Heart right ventricle (tissue), 16 donors: ENCODE measurements at regions not wholly inside any gene's neighbourhood (a gene's known extent, or its start where the extent isn't known, plus 50 kb on each side); places are given as distances from the start of the nearest gene placed in this dataset.

Experiments
- ATAC-seq, 8 donors: fragments of 200-7000 bp; cut with Tn5 transposase; one replicate each; pipeline ENCODE4 v1.9.1; 2020; ENCODE audit warnings: mild to moderate bottlenecking in 8 of 8, moderate library complexity in 8 of 8, moderate number of reproducible peaks in 1 of 8
- DNase-seq, 2 donors: peaks; one replicate each; pipeline ENCODE4 v3.0.0-alpha.2; 2020
- H3K27ac ChIP-seq, 10 donors: fragments of 200-600 bp; sonication (generic) in 2 of 10; one replicate each; pipeline versions ENCODE4 v1.5.0 to v1.8.0; 2020 to 2022; ENCODE audit warnings: mild to moderate bottlenecking in 3 of 10
- H3K27me3 ChIP-seq, 7 donors: fragments of 200-600 bp; one replicate each; pipeline ENCODE4 v1.8.0; 2021 to 2022; ENCODE audit warnings: mild to moderate bottlenecking in 2 of 7
- H3K36me3 ChIP-seq, 9 donors: fragments of 200-600 bp; sonication (generic) in 1 of 9; one replicate each; pipeline versions ENCODE4 v1.5.0 to v1.8.0; 2020 to 2022; ENCODE audit warnings: mild to moderate bottlenecking in 2 of 9
- H3K4me1 ChIP-seq, 9 donors: fragments of 200-600 bp; sonication (generic) in 1 of 9; one replicate each; pipeline versions ENCODE4 v1.5.0 to v1.8.0; 2020 to 2022; ENCODE audit warnings: mild to moderate bottlenecking in 4 of 9
- H3K4me3 ChIP-seq, 10 donors: fragments of 200-600 bp; sonication (generic) in 2 of 10; one replicate each; pipeline versions ENCODE4 v1.5.0 to v1.8.0; 2020 to 2022; ENCODE audit warnings: mild to moderate bottlenecking in 7 of 10, moderate library complexity in 2 of 10
- H3K9me3 ChIP-seq, 11 donors: fragments of 200-600 bp in 10 of 11; sonication (generic) in 2 of 11; one replicate each; pipeline versions ENCODE4 v1.5.0 to v1.8.0; 2013 to 2022; ENCODE audit warnings: mild to moderate bottlenecking in 2 of 11, control low read depth in 1 of 11, moderate library complexity in 1 of 11
- CTCF ChIP-seq, 9 donors: fragments of 200-600 bp; sonication (generic) in 2 of 9; IDR thresholded peaks; one replicate each; pipeline versions ENCODE4 v1.5.0 to v1.8.0; 2021 to 2022; ENCODE audit warnings: antibody characterized with exemption in 9 of 9, mild to moderate bottlenecking in 5 of 9, moderate library complexity in 1 of 9
- WGBS, 2 donors: extraction: QIAGEN DNeasy Blood & Tissue Kit; methylation state at CpG; one replicate each; pipeline ENCODE4 v1.1.7; 2013; ENCODE audit warnings: inconsistent platforms in 1 of 2; 5-methylcytosine and 5-hydroxymethylcytosine counted together
- intact Hi-C, 10 donors: fragments of 100-400 bp; cut with DNase I; formaldehyde crosslinking; loops; one replicate each; pipeline versions ENCODE4 v1.11.1 to v1.14.2; 2022
- donor health status: Arrhythmogenic right ventricular cardiomyopathy.
- donor health status: ischemic (EF 13 %, LVEDD 7.1; RV severe dilation, severe dysfunction).
- donor health status: healthy with polysubstance abuse.
- donor health status: DM: no; HTN: yes; CAD: no.
- donor health status: DM: no; HTN: no; CAD: no.
- donor health status: ischemic (EF 25% LVEDD 6.9; RV normal size, moderate dysfunction).
- donor health status: ischemic (EF 25% LVEDD 5.7; RV mildly dilated, moderate dysfunction).
- donor health status: healthy.
- donor health status: DM: yes; HTN: yes; CAD: no.
- donor health status: Ischemic cardiomyopathy.
- donor health status: ischemic (EF 35%, LVEDD 5.7; RV mildly dilated, moderate dysfunction).
- donor health status: nonischemic (EF 11% LVEDD 7.7; RV severe dilation, severe dysfunction).
- donor health status: DM: yes; HTN: yes; CAD: no.
- donor health status: PGD.
- donor health status: ischemic (EF 29% LVEDD 5.4; RV normal size, mild dysfunction).
- donor health status: nonischemic (EF 23%, LVEDD 6.1; RV moderate dilation, normal function).

GRCh38 chr3:103057487-103057886 lies 622.7 kb downstream of the ZPLD1 start:
- Histone ChIP-seq H3K4me3 (no peak overlapping the region), H3K27me3 (no peaks in the 10 kb centered on the region), H3K4me1 (no peaks in the 10 kb centered on the region), H3K9me3 (no peaks in the 10 kb centered on the region), H3K36me3 (no peaks in the 10 kb centered on the region), H3K27ac (no peak overlapping the region)
- ATAC-seq (no peak), DNase-seq (no peak)
- no peak for TF ChIP-seq CTCF (IDR thresholded peaks at IDR 0.05)
- intact Hi-C loops, result no loop called here

- Histone ChIP-seq H3K4me3 (no peak overlapping the region), H3K36me3 (no peaks in the 10 kb centered on the region), H3K4me1 (no peaks in the 10 kb centered on the region), H3K9me3 (no peaks in the 10 kb centered on the region), H3K27me3 (no peaks in the 10 kb centered on the region), H3K27ac (no peak overlapping the region)
- intact Hi-C loops, result no loop called here
- no peak for ATAC-seq
- WGBS, 2 donors, result 75 to 84% methylated on average over 2 of the region's 2 CpGs
- no peak for DNase-seq
- no peak for TF ChIP-seq CTCF (IDR thresholded peaks at IDR 0.05)
These were observed 624.6 kb downstream of the ZPLD1 start for GRCh38 chr3:103059432-103059831.

GRCh38 chr3:103060242-103060641 lies 625.4 kb downstream of the ZPLD1 start:
- no peak overlapping the region for H3K27ac ChIP-seq
- no peaks in the 10 kb centered on the region for H3K27me3 ChIP-seq
- no peaks in the 10 kb centered on the region for H3K4me1 ChIP-seq
- no peak overlapping the region for H3K4me3 ChIP-seq
- 85 to 89% methylated on average over 3 of the region's 3 CpGs for WGBS, 2 donors
- no peak for DNase-seq
- H3K36me3 ChIP-seq, result no peaks in the 10 kb centered on the region
- intact Hi-C loops, result no loop called here
- no peak for TF ChIP-seq CTCF (IDR thresholded peaks at IDR 0.05)
- no peaks in the 10 kb centered on the region for H3K9me3 ChIP-seq
- ATAC-seq, result no peak

GRCh38 chr3:103067963-103068362 lies 633.1 kb downstream of the ZPLD1 start:
- intact Hi-C loops, result no loop called here
- no peak for DNase-seq
- TF ChIP-seq CTCF (IDR thresholded peaks at IDR 0.05), result no peak
- 70 to 77% methylated on average over 2 of the region's 2 CpGs for WGBS, 2 donors
- Histone ChIP-seq H3K36me3 (no peaks in the 10 kb centered on the region), H3K27ac (no peak overlapping the region), H3K9me3 (no peaks in the 10 kb centered on the region), H3K27me3 (no peaks in the 10 kb centered on the region), H3K4me3 (no peak overlapping the region), H3K4me1 (no peaks in the 10 kb centered on the region)
- ATAC-seq, result no peak

- intact Hi-C loops, result no loop called here
- no peak overlapping the region for H3K27ac ChIP-seq
- DNase-seq (no peak), ATAC-seq (no peak)
- H3K4me3 ChIP-seq, result no peak overlapping the region
- no peaks in the 10 kb centered on the region for H3K4me1 ChIP-seq
- no peaks in the 10 kb centered on the region for H3K27me3 ChIP-seq
- H3K36me3 ChIP-seq, result no peaks in the 10 kb centered on the region
- H3K9me3 ChIP-seq, result peaks cover 0 to 3% (median 0%) of the 10 kb centered on the region in 11 donors
- WGBS, 2 donors, result 78 to 83% methylated on average over 2 of the region's 2 CpGs
- TF ChIP-seq CTCF (IDR thresholded peaks at IDR 0.05), result no peak
These were observed 640.5 kb downstream of the ZPLD1 start for GRCh38 chr3:103075282-103075681.
